Upper lobe of left lung (tissue), 6 donors: ENCODE measurements at regions not wholly inside any gene's neighbourhood (a gene's known extent, or its start where the extent isn't known, plus 50 kb on each side); places are given as distances from the start of the nearest gene placed in this dataset.

Experiments
- ATAC-seq, 2 donors: fragments of 200-7000 bp; cut with Tn5 transposase; one replicate each; pipeline ENCODE4 v1.9.1; 2022; ENCODE audit warnings: mild to moderate bottlenecking in 2 of 2, moderate library complexity in 2 of 2; ENCODE audit not compliant: low FRiP score in 2 of 2
- DNase-seq, 2 donors: peaks; one replicate each; pipeline ENCODE4 v3.0.0-alpha.2; 2019 to 2020
- H3K27ac ChIP-seq, 4 donors: fragments of 200-600 bp; sonication (generic); one replicate each; pipeline ENCODE4 v1.5.1; 2016 to 2019
- H3K27me3 ChIP-seq, 4 donors: fragments of 200-600 bp; sonication (generic); one replicate each; pipeline ENCODE4 v1.5.1; 2017 to 2019
- H3K36me3 ChIP-seq, 4 donors: fragments of 200-600 bp; sonication (generic); one replicate each; pipeline ENCODE4 v1.5.1; 2016 to 2019
- H3K4me1 ChIP-seq, 4 donors: fragments of 200-600 bp; sonication (generic); one replicate each; pipeline ENCODE4 v1.5.1; 2018 to 2019
- H3K4me3 ChIP-seq, 4 donors: fragments of 200-600 bp; sonication (generic); one replicate each; pipeline ENCODE4 v1.5.1; 2017 to 2019; ENCODE audit warnings: mild to moderate bottlenecking in 2 of 4, moderate library complexity in 1 of 4
- H3K9me3 ChIP-seq, 4 donors: fragments of 200-600 bp; sonication (generic); one replicate each; pipeline ENCODE4 v1.5.1; 2018 to 2019
- EP300 ChIP-seq, 4 donors: sonication (generic); formaldehyde crosslinking; IDR thresholded peaks; one replicate each; pipeline ENCODE4 v1.5.1; 2017; ENCODE audit warnings: antibody characterized with exemption in 4 of 4, control low read depth in 2 of 4
- POLR2A ChIP-seq, 4 donors: fragments of 450-650 bp; IDR thresholded peaks; one replicate each; pipeline ENCODE4 v1.5.1; 2016 to 2017; ENCODE audit warnings: antibody characterized with exemption in 4 of 4, mild to moderate bottlenecking in 2 of 4
- POLR2AphosphoS5 ChIP-seq, 2 donors: sonication (generic); formaldehyde crosslinking; IDR thresholded peaks; one replicate each; pipeline ENCODE4 v1.5.1; 2017; ENCODE audit warnings: antibody characterized with exemption in 2 of 2
- WGBS, 2 donors: methylation state at CpG; one replicate each; pipeline ENCODE4 v1.1.5; 2017 to 2018; 5-methylcytosine and 5-hydroxymethylcytosine counted together
- TF ChIP-seq, protein P1 (sequence below), 6 experiments: fragments of 450-650 bp in 4 of 6; fragments of 200-600 bp in 2 of 6; sonication (generic) in 2 of 6; IDR thresholded peaks; one replicate each; pipeline ENCODE4 v1.5.1; 2016 to 2019; ENCODE audit warnings: antibody characterized with exemption in 6 of 6
- donor health status: DM: no; HTN: no; CAD: no; lungs with moderate emphysema.
- donor health status: DM: no; HTN: yes; CAD: no; lungs with severe emphysema.

DNA sequence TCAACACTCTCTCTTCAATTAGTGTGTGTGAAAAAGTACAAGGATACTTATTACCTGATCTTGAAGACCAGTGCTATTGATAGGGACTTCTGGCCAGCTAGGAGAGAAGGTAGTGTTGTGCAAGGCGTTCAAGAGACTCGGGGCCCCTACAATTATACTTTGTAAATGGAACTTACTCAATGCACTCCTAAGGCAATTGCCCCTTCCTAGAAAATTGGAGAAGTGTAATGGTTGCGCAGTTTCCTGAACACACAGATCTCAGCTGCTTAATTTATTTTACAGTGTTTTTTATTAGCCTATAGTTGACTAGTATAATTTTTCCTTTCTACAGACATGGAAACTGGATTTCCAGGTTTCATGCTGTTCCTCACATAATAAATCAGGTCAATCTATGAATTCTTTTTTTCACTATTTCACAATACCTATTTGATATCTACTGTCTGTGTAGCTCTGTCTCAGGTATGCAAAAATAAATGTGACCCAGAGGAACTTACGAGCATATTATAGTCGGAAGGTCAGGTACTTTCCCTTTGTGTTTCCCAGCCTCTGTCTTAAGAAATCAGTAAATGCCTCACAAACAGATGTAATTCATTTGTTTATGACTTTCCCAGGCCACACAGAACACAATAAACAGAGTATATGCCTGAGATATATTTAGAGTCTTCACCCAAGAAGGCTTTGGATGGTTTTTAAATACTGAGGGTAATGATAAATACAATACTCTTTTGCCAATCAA lies 89.1 kb upstream of the TET2 start:
- 53 to 65% methylated on average over 5 of the region's 5 CpGs for WGBS, 2 donors
- peaks cover 6 to 13% (median 11%) of the 10 kb centered on the region in 4 donors for H3K4me1 ChIP-seq
- H3K9me3 ChIP-seq: peaks cover 0 to 4% (median 0%) of the 10 kb centered on the region in 4 donors
- ATAC-seq (peak in 1 of 2 donors; percentile 49), DNase-seq (no peak)
- no peaks in the 10 kb centered on the region for H3K27me3 ChIP-seq
- no peaks in the 10 kb centered on the region for H3K36me3 ChIP-seq
- no peak overlapping the region for H3K4me3 ChIP-seq
- peak overlapping the region in 2 of 4 donors; percentile 22 to 72 for H3K27ac ChIP-seq
- TF ChIP-seq, protein P1, sequence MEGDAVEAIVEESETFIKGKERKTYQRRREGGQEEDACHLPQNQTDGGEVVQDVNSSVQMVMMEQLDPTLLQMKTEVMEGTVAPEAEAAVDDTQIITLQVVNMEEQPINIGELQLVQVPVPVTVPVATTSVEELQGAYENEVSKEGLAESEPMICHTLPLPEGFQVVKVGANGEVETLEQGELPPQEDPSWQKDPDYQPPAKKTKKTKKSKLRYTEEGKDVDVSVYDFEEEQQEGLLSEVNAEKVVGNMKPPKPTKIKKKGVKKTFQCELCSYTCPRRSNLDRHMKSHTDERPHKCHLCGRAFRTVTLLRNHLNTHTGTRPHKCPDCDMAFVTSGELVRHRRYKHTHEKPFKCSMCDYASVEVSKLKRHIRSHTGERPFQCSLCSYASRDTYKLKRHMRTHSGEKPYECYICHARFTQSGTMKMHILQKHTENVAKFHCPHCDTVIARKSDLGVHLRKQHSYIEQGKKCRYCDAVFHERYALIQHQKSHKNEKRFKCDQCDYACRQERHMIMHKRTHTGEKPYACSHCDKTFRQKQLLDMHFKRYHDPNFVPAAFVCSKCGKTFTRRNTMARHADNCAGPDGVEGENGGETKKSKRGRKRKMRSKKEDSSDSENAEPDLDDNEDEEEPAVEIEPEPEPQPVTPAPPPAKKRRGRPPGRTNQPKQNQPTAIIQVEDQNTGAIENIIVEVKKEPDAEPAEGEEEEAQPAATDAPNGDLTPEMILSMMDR (IDR thresholded peaks at IDR 0.05): no peak
- TF ChIP-seq POLR2AphosphoS5 (IDR thresholded peaks at IDR 0.05) (no peak), EP300 (IDR thresholded peaks at IDR 0.05) (no peak), POLR2A (IDR thresholded peaks at IDR 0.05) (no peak)

DNA sequence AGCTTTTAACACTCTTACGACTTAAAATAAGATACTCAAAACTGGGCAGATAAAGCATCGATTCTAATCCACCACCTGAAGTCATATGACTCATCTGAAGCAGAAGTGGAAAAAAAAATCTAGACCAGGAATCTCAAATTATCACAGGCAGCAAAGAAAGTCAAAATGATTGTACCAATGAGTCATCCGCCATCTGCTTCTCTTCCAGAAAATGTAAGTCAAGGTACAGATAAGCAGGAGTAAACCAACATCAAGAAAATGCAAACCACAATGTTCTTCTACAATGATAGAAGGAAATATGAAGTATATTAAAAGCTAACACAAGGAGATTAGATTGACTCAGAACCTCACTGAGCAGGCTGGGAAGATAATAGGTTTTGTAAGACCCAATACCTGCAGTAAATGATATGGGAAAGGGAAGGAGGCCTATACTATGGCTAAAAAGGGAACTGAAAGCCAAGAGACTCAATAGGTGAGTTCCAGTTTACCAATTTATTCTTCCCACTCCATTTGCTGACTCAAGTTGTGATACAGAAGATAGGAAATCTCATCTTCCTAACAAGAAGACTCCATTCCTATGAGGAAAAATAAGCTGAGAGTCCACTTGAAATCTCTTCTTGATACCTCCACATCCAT lies 88.4 kb upstream of the TET2 start:
- Histone ChIP-seq H3K4me1 (peaks cover 6 to 13% (median 11%) of the 10 kb centered on the region in 4 donors), H3K36me3 (no peaks in the 10 kb centered on the region), H3K9me3 (no peaks in the 10 kb centered on the region), H3K27ac (peak overlapping the region in 2 of 4 donors; percentile 6 to 72), H3K4me3 (no peak overlapping the region), H3K27me3 (no peaks in the 10 kb centered on the region)
- no peak for TF ChIP-seq EP300 (IDR thresholded peaks at IDR 0.05)
- TF ChIP-seq POLR2AphosphoS5 (IDR thresholded peaks at IDR 0.05): no peak
- TF ChIP-seq, protein P1 (IDR thresholded peaks at IDR 0.05): no peak
- no peak for ATAC-seq
- 71 to 76% methylated on average over 3 of the region's 3 CpGs for WGBS, 2 donors
- DNase-seq: no peak

- Histone ChIP-seq H3K36me3 (no peaks in the 10 kb centered on the region), H3K9me3 (no peaks in the 10 kb centered on the region), H3K4me1 (peaks cover 6 to 13% (median 11%) of the 10 kb centered on the region in 4 donors), H3K27me3 (no peaks in the 10 kb centered on the region), H3K4me3 (no peak overlapping the region), H3K27ac (peak overlapping the region in 2 of 4 donors; percentile 76 to 79)
- peak in 1 of 2 donors; percentile 70 for ATAC-seq
- no peak for TF ChIP-seq EP300 (IDR thresholded peaks at IDR 0.05)
- TF ChIP-seq POLR2AphosphoS5 (IDR thresholded peaks at IDR 0.05): no peak
- TF ChIP-seq, protein P1 (IDR thresholded peaks at IDR 0.05): no peak
- TF ChIP-seq POLR2A (IDR thresholded peaks at IDR 0.05): no peak
- no peak for DNase-seq
These were observed 87.3 kb upstream of the TET2 start for GRCh38 chr4:105059337-105059736.

GRCh38 chr4:105060628-105061027 lies 86.0 kb upstream of the TET2 start:
- Histone ChIP-seq H3K27ac (peak overlapping the region; percentile 29 to 79 (median 72)), H3K9me3 (no peaks in the 10 kb centered on the region), H3K27me3 (no peaks in the 10 kb centered on the region), H3K4me1 (peaks cover 6 to 13% (median 11%) of the 10 kb centered on the region in 4 donors), H3K36me3 (no peaks in the 10 kb centered on the region), H3K4me3 (no peak overlapping the region)
- WGBS, 2 donors: 48 to 71% methylated on average over 1 of the region's 1 CpG
- TF ChIP-seq EP300 (IDR thresholded peaks at IDR 0.05): no peak
- TF ChIP-seq, protein P1 (IDR thresholded peaks at IDR 0.05): no peak
- TF ChIP-seq POLR2AphosphoS5 (IDR thresholded peaks at IDR 0.05): no peak
- TF ChIP-seq POLR2A (IDR thresholded peaks at IDR 0.05): no peak
- DNase-seq: no peak
- ATAC-seq: peak; percentile 81
